Adipose tissue (tissue), 3 donors: ENCODE measurements at regions not wholly inside any gene's neighbourhood (a gene's known extent, or its start where the extent isn't known, plus 50 kb on each side); places are given as distances from the start of the nearest gene placed in this dataset.

ENCODE experiments used
- H3K27ac ChIP-seq: one replicate; pipeline ENCODE4 v1.5.1; 2013; ENCODE audit warnings: low read depth, low read length
- WGBS, 3 donors: extraction: QIAGEN DNeasy Blood & Tissue Kit; methylation state at CpG; one replicate each; pipeline ENCODE4 v1.1.7; 2013; 5-methylcytosine and 5-hydroxymethylcytosine counted together
- donor health status: healthy with polysubstance abuse.
- donor health status: Bipolar disorder and iron deficiency.
- donor health status: healthy.

DNA sequence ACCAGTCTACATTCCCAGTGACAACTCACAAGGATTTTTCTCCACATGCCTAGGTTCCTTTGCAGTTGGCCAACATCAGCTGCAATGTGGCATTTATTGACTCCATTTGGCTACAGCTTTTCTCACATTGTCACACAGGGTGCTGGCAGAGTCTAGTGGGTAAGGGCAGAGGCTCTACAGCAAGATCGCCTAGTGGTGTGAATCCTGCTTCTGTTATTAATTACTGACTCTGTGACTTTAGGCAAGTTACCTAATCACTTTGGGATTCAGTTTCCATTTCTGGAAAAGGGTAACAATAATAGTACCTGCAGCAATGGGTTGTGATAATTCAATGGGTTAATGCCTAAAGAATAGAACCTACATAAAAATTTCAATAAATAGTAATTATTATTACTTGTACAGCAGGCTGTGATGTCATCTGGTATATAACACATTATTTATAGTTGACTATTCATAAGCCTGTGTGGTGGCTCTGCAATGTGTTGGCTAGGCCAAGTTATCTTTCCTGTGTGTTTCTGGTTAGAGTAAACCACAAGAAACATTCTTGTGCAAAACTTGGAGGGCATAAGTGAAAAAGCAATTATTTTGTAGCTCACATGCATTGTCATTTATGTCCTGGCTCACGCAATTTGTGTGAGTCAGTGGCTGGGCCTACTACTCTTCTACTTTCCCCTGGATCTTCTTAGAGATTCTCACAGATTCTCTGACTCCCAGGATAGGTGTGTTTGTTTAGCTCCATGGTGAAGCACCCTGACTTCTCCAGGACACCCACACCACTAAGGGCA lies 59.5 kb downstream of the PTGS2 start:
- WGBS, 3 donors, result 74 to 87% (median 79%) methylated on average over 2 of the region's 2 CpGs
- H3K27ac ChIP-seq, result no peak overlapping the region

DNA sequence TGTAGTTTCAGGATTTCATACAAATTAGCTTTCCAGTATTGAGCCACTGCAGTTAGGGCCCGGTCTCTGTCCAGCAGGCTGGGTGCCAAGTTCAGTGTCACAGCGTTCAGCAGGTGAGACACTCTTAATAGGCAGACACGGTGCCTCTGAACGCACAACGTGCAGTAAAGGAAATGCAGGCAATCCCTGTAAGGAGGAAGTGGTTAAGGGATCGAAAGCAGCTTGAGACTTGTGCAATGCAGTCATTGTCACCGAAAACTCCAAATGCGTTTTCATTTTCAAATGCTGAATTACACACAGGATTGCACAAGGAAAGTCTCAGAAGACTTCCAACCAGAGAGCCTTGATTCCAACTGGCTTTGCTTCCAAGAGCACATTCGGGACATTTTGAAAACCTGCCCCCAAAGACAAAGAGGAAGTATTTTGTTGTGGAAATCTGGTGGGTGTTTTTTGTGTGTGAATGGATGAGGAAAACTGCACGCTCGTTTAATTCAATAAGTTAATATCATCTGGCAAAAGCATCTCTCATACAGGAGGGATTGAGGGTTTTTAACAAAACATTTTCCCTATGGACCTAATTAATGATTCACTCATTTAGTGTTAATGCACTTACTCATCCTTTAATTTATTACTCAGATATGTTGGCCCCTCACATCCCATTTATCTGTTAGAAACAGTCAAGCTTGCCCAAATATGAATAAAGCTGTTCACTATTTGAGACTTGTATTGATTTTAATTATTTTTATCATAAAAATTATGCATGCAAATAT lies 61.6 kb downstream of the PTGS2 start:
- no peak overlapping the region for H3K27ac ChIP-seq
- WGBS, 3 donors, result 15 to 60% (median 16%) methylated on average over 11 of the region's 11 CpGs

DNA sequence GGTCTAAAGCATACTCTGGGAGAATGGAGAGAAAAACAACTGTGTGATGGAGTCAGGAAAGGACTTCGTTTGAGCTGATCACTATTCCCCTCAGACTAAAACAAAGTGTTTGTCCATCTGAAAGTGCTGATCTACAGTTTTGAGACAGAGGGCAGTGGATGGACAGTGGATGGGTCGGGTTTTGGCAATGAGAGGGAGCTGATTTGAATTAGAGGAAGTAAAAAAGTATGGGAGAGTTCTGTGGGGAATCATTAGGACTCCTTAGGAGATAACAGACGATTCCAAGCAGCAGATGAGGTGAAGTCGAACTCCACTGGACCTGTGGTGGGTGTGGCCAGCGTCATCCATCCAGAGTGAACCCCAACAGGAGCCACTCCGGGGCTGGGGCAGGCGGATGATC lies 62.3 kb downstream of the PTGS2 start:
- WGBS, 3 donors, result 24 to 57% (median 33%) methylated on average over 7 of the region's 7 CpGs
- peak overlapping the region; percentile 52 for H3K27ac ChIP-seq

DNA sequence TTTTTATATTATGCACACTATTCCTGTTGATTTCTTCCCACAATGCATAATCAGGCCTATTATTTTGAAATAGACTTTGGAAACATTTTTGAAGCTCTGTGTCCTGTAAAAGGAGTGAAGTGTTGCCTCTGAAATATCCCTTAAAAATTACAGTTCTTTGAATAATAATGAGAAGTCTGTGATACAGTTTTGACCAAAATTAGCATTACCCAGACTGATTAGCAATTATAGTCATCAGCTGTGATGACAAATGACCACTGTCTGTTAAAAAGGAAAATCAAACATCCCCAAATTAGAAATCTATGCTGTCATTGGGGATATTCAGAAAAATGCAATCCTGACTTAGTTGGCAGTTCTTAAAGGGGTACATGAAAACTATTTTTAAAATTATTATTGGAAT lies 63.7 kb downstream of the PTGS2 start:
- no peak overlapping the region for H3K27ac ChIP-seq

DNA sequence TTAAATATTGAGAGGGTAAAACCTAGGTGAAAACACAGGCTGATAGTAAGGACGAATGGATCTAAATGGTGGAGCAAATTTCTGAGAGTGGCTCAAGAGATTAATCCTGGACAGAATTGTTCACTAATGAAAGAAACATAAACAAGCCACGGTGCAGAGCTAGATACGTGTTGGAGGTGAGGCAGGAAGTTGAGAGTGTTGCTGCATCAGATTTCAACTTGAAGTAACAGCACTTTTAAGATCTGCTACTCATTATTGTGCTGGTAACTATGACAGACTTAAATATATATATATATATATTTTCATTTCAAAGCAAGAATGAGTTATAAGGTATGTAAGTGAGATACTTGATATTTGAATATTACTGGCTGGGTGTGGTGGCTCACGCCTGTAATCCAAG lies 64.9 kb downstream of the PTGS2 start:
- H3K27ac ChIP-seq, result peak overlapping the region; percentile 65
- 40 to 54% (median 48%) methylated on average over 4 of the region's 4 CpGs for WGBS, 3 donors

DNA sequence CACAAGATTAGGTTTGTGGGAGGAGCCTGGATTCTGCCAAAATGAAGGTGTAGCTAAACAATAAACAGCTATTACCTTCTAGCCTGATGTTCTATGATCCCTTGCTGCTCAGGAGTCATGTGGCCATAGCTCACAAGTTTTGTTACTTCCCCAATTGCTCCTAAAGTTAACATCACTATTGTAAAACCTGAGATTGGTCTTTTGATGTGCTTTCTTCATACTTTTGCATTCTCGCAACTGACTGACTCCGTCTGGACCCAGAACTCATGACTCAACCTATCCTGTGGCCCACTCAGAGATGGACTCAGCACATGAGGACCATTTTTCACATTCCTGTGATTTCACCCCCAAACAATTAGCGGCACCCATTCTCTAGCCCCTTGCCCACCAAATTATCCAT lies 69.1 kb downstream of the PTGS2 start:
- H3K27ac ChIP-seq, result no peak overlapping the region
- WGBS, 3 donors, result 78 to 89% (median 89%) methylated on average over 3 of the region's 3 CpGs

DNA sequence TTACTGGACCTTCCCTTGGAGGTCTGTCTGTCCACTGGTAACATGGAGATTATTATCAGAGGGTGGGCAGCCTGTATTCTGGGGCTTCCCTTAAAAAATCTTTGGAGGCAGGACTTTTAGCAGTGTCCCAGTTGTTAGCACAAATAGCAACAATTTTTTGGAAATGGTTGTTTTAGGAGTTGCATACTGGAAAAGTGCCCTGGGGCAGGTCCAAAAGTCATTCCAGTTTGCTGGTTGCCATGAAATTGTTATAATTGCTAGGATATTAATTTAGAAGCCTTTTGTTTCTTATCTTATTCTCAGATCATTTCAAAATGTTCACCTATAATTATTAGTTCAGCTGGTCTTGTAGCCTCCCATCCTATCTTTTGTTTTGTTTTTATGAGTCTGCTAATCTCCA lies 71.0 kb downstream of the PTGS2 start:
- no peak overlapping the region for H3K27ac ChIP-seq

DNA sequence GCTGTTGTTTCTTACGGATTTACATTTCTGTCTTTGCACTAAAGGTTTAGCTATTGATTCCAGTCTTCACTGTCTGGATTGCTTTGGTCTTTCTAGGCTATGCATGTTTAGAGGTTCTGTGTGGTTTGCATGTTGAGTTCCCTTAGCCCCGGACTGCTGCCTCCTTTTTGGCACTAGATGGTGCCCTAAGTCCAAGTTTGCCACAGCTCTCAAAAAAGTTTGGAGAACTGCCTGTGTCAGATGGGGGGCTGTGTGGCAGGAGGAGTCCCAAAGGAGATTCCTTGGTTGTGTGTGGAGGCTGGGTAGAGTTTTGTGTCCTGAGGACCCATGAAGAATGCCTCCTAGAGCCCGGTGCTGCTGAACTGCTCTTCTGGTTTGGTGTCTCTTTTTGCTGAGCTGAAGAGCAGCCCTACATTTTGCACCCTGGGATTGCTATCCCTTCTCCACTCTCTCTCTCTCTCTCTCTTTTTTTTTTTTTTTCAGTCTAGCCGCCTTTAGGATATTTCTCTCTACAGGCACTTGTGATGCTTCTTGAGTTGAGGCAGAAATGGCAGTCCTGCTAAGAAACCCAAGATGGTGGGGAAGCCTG lies 74.4 kb downstream of the PTGS2 start:
- 36 to 48% (median 46%) methylated on average over 4 of the region's 4 CpGs for WGBS, 3 donors
- no peak overlapping the region for H3K27ac ChIP-seq

DNA sequence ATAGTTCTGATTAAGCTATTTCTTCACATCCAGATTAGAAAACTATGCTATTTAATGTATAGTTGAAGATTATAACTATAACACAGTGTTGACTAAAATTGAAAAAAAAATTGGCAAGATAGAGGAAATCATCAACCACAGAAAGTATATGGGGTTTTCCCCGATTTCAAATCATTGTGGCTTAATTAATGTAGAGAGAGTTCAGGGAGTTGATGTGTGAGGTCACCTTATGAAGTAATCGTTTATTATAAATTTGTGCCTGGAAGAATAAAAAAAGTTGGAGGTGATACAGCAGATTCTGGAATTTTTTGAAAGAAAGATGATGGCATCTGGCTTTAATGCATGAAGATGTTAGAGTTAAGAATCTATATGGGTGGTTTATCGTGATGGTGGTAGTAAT lies 84.3 kb downstream of the PTGS2 start:
- WGBS, 3 donors, result 68 to 72% (median 71%) methylated on average over 3 of the region's 3 CpGs
- H3K27ac ChIP-seq, result no peak overlapping the region

DNA sequence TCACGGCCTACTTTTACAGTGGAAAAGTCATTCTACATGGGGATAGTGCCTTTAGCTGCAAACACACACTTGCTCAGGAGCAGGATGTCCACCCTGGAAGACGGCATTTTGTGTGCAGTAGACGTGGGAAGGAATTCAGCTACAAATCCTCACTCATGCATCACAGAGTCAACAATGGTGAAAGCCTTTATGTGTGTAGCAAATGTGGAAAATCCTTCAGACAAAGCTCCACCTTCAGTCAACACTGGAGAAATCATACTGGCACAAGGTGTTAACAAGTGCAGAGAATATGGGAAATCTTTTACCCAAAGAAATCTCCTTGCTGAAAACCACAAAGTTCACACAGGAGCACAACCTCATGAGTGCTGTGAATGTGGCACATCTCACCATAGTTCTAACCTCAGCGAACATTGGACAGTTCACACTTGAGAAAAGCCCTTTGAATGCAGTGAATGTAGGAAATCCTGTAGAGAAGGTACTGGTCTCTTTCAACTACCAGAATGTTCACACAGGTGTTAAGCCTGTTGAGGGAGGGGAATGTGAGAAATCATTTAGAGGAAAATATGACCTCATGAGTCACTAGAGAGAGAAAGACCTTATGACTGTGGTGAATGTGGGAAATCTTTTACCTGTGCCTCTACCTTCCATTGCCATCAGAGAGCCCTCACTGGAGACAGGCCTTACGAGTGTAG lies 101.8 kb downstream of the PTGS2 start:
- WGBS, 3 donors, result 60 to 83% (median 71%) methylated on average over 5 of the region's 5 CpGs
- no peak overlapping the region for H3K27ac ChIP-seq

DNA sequence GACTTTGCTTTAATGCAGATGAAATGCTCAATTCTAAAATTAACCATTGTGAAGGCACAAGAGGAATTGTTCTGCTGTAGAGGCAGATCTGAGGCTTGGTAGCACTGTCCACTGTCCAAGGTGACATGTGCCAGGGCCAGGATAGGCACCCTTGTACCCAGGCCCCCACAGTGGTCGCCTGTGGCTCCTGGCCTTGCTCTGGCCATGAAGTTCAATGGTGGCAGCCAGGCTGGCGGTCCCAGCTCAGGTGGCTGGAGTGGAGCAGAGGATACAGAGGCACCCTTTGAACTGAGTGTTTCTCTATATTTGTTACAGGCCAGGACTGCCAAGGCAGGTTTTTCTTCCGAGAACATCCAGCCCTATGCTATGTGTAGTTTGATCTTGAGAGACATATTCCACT lies 102.6 kb downstream of the PTGS2 start:
- H3K27ac ChIP-seq, result no peak overlapping the region
- 90 to 98% (median 95%) methylated on average over 3 of the region's 3 CpGs for WGBS, 3 donors

DNA sequence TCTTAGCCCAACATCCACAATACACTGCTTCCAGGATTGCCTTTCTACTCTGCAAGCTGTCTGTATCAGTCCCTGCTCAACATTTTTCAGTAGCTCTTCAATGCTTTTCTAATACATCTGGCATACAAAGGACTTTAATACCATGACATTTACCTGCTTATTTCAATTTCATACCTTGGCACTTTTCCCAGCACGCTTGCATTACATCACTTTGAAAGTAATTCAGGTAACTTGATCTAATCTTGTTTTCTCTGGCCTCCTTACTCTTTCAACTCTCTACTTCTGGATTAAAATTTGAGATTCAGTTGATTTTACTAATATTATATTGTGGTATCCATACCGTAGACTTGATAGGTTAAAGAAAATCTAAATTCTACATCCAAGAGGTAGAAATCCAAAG lies 103.0 kb downstream of the PTGS2 start:
- whole genome bisulfite sequencing, 3 donors, result 62 to 87% (median 83%) methylated on average over 2 of the region's 2 CpGs
- H3K27ac ChIP-seq, result no peak overlapping the region

DNA sequence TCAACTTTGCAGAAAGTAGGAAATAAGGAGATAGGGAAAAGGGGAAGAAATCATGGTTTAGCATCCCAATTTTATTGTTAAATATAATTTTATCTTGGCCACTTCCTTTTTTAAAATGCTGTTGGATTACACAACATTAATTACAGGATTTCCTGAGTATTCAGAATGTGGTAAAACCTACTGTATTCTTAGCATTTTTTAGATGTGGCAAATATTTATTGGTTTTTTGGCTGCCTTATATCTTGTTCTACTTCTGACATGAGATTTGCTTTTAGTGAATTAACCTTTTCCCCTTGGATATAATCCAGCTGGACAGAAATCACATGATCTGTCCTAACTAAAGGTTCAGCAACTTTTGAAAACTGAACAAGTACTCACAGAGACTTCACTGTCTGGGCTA lies 104.9 kb downstream of the PTGS2 start:
- no peak overlapping the region for H3K27ac ChIP-seq

DNA sequence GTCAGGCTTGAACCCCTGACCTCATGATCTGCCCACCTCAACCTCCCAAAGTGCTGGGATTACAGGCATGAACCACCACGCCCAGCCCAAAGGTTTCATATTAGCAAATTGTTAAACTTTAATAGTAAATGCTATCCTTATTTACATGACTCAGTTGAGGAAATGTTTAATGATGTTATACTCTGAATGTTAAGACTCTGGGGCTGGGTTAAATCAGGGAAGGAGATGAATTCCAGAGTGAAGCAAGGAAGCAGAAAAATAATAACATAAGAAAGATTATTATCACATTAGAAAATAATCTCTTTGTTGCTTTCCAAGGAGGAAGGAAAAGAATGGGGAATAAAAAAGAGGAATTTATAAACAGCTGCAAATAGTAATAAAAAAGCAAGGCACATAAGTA lies 105.3 kb downstream of the PTGS2 start:
- 45 to 81% (median 72%) methylated on average over 1 of the region's 1 CpG for WGBS, 3 donors
- H3K27ac ChIP-seq, result no peak overlapping the region

DNA sequence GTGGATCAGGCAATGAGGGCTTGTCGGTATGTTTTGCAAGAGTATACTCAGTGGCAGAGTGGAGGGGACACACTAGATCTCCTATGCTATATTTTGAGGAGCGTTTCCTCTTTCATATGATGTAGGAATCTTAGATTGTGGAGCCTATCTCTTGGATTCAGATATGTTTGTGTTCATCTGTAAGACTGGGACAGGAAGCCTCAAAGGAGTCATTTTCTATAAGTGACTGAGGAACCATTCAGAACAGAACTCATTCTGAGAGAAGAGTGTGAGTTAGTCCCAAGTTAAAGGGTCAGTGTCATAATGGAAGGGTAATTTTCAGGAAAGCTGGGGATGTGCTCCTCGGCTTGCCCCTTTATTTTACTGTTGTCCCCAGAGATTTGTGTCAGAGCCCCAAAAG lies 107.7 kb downstream of the PTGS2 start:
- WGBS, 3 donors, result 75 to 90% (median 87%) methylated on average over 3 of the region's 3 CpGs
- no peak overlapping the region for H3K27ac ChIP-seq

DNA sequence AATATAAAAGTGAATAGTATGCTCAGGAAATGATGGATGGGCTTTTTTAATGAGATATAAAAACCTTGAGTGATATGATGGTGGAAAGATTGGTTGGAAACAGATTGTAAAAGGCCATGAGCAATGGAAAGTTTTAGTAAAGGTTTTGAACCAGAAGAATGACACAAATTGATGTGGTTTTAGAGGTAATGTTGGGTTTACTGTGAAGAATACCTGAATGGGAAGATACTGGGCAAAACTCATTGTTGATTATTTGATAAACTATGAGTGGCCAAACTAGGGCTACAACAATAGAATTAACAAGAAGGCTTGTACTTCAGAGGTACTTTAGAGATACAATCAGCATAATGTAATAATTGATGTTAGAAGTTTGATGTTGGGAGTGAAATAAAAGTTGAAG lies 108.5 kb downstream of the PTGS2 start:
- H3K27ac ChIP-seq, result no peak overlapping the region

DNA sequence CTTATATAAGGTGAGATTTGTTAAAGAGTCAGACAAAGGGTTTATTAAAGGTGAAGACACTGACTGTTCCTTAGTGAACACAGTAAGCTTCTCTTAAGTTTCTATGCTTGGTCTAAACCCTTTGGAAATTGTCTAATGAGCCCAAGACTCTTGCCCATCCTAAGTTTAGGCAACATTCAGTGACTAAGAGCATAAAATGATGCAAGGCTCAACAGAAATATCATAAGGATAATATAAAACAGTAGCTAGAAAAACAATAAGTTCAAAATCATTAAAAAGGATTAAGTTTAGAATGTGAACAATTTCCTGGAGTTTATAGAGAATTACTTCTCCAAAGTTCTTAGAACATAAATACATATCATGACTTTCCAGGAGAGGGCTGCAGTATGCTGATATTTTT lies 108.9 kb upstream of the PDC start:
- no peak overlapping the region for H3K27ac ChIP-seq

DNA sequence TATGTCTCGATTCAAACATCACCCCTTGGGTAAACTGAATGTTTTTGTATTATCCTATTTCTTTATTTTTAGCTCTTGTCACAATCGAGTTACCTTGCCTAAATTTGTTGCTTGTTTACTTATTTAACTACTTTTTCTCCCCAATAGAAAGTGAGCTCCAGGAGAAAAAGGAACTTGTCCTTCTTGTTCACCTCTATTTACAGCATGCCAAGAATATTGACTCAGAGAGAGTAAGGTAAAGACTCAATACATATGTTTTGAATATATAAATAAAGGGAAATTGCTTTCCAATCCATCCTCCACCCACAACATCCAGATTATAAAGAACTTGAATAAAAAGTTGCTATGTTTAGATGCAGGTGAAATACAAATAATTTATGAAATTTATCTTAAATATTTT lies 107.3 kb upstream of the PDC start:
- WGBS, 3 donors, result 37 to 77% (median 73%) methylated on average over 2 of the region's 2 CpGs
- H3K27ac ChIP-seq, result no peak overlapping the region

DNA sequence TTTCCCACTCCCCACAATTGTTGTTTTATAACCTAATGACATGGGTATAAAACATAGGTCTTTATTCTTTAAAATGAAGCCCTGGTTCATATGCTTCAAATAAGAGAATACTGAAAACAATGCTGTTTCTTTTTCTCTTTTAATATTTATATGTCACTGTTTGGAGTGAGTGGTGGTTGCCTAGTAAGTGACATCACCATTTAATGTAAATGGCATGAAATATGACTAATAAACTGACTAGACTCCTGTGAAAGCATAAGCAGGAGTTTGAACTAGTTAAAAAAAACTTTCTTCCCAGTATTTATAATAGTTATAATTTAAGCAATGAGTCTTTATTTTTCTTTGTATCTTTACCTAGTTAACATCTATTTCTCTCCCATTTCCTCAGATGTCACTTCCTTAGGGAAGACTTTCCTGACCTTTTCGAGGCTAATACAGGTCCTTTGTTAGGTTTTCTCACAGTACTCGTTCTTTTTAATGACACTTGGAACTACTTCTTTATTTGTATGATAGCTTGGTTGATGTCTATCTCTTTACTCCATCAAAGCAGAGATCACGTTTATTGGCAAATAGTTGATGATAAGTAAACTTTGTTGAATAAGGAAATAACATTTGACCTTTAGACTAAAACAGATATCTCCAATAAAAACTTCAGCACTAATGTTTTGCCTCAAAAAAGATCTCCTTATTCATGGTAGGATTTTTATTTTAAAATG lies 105.4 kb upstream of the PDC start:
- WGBS, 3 donors, result 29 to 69% (median 57%) methylated on average over 3 of the region's 3 CpGs
- H3K27ac ChIP-seq, result no peak overlapping the region
